WTC11 (cell line): ENCODE measurements at regions not wholly inside any gene's neighbourhood (a gene's known extent, or its start where the extent isn't known, plus 50 kb on each side); places are given as distances from the start of the nearest gene placed in this dataset.

Experiments used
- ATF3 ChIP-seq: sonication (generic); formaldehyde crosslinking; conservative IDR thresholded peaks from 2 replicates; pipeline ENCODE4 v1.8.1; 2022; ENCODE audit warnings: mild to moderate bottlenecking, missing genetic modification reagents
- CTCF ChIP-seq: fragments of 200-600 bp; IDR thresholded peaks from 2 replicates; pipeline ENCODE4 v1.8.0; 2022; ENCODE audit warnings: antibody characterized with exemption
- GABPB1 ChIP-seq: sonication (generic); formaldehyde crosslinking; IDR thresholded peaks from 2 replicates; pipeline ENCODE4 v1.8.1; 2023; ENCODE audit warnings: mild to moderate bottlenecking, missing genetic modification reagents
- IRF2 ChIP-seq: sonication (generic); formaldehyde crosslinking; IDR thresholded peaks from 2 replicates; pipeline ENCODE4 v1.8.0; 2022; ENCODE audit warnings: low read depth, missing genetic modification reagents, borderline replicate concordance
- KAT7 ChIP-seq: sonication (generic); formaldehyde crosslinking; IDR thresholded peaks from 2 replicates; pipeline ENCODE4 v1.8.1; 2023; ENCODE audit warnings: missing genetic modification reagents, mild to moderate bottlenecking, borderline replicate concordance
- NFE2L1 ChIP-seq: sonication (generic); formaldehyde crosslinking; IDR thresholded peaks from 2 replicates; pipeline ENCODE4 v1.8.1; 2023; ENCODE audit warnings: missing genetic modification reagents
- TEAD4 ChIP-seq: sonication (generic); formaldehyde crosslinking; IDR thresholded peaks from 2 replicates; pipeline ENCODE4 v1.8.0; 2022; ENCODE audit warnings: mild to moderate bottlenecking, missing genetic modification reagents
- USF2 ChIP-seq: sonication (generic); formaldehyde crosslinking; IDR thresholded peaks from 2 replicates; pipeline ENCODE4 v1.8.1; 2023; ENCODE audit warnings: mild to moderate bottlenecking, missing genetic modification reagents, moderate library complexity
- ZNF121 ChIP-seq: sonication (generic); formaldehyde crosslinking; IDR thresholded peaks from 2 replicates; pipeline ENCODE4 v1.8.0; 2023; ENCODE audit warnings: missing genetic modification reagents
- ZNF423 ChIP-seq: fragments of 250-450 bp; sonication (Bioruptor Pico); IDR thresholded peaks from 2 replicates; pipeline ENCODE4 v2.1.2; 2022; ENCODE audit warnings: mild to moderate bottlenecking, moderate library complexity
- TF ChIP-seq, protein P1 (sequence below): sonication (generic); formaldehyde crosslinking; IDR thresholded peaks from 2 replicates; pipeline ENCODE4 v1.8.0; 2022; ENCODE audit warnings: mild to moderate bottlenecking, missing genetic modification reagents

- no peak for TF ChIP-seq KAT7 (CRISPR knock-in tag)
- TF ChIP-seq, protein P1, sequence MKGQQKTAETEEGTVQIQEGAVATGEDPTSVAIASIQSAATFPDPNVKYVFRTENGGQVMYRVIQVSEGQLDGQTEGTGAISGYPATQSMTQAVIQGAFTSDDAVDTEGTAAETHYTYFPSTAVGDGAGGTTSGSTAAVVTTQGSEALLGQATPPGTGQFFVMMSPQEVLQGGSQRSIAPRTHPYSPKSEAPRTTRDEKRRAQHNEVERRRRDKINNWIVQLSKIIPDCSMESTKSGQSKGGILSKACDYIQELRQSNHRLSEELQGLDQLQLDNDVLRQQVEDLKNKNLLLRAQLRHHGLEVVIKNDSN, result no peak
- TF ChIP-seq CTCF, result no peak
- no peak for TF ChIP-seq ZNF121 (CRISPR knock-in tag)
- no peak for TF ChIP-seq GABPB1 (CRISPR knock-in tag)
- TF ChIP-seq ZNF423, result no peak
- TF ChIP-seq ATF3 (CRISPR knock-in tag), result no peak
- TF ChIP-seq IRF2 (CRISPR knock-in tag), result no peak
- no peak for TF ChIP-seq USF2 (CRISPR knock-in tag)
- no peak for TF ChIP-seq NFE2L1
- TF ChIP-seq TEAD4 (CRISPR knock-in tag), result no peak
These were observed 635.6 kb downstream of the TRAM1L1 start for GRCh38 chr4:116449764-116450163.
